HT-29 (cell line): ENCODE measurements at regions not wholly inside any gene's neighbourhood (a gene's known extent, or its start where the extent isn't known, plus 50 kb on each side); places are given as distances from the start of the nearest gene placed in this dataset.

ENCODE experiments used
- DNase-seq: peaks from one replicate; pipeline ENCODE4 v3.0.0-alpha.2; 2015; ENCODE audit warnings: low spot score

DNA sequence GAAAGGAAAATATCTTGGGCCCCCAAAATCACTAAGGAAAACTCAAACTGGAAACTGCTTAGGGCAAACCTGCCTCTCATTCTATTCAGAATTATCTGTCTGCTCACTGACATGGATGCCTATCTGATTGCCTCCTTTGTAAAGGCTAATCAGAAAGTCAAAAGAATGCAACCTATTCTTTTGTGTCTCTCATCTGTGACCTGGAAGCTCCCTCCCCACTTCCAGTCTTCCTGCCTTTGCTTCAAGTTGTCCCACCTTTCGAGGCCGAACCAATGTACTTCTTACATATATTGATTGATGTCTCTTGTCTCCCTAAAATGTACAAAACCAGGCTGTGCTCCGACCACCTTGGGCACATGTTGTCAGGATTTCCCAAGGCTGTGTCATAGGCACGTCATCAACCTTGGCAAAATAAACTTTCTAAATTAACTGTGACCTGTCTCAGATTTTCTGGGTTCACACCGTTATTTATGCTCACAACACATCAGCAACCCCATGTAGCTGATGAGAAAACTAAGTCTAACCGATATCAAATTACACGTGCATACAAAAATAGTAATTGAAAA, 302.3 kb upstream of the NRIP1 start:
- no peak for DNase-seq

DNA sequence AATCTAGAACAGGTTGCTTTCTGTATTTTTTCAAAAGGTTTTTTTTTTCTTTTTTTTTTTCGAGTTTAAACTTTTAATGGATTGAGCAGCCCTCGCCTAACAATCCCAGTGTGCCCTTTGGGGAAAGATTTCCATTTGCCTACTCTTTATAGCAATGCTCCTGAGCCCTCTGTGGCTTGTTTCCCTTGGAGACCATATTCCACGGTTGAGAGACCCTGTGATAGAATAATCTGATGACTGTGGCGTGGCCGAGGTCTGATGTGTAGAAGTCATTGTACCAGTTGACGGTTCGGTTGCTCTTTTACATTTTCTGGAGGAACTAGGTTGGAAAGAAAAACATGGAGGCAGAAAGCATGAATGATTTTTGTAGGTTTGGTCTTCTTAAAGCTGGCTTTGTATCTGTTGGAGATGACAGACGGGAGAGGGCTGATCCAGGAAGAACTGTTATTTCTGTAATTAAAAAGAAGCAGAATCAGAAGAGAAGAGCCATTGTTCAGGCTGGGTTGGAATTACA, 305.7 kb upstream of the NRIP1 start:
- no peak for DNase-seq

DNA sequence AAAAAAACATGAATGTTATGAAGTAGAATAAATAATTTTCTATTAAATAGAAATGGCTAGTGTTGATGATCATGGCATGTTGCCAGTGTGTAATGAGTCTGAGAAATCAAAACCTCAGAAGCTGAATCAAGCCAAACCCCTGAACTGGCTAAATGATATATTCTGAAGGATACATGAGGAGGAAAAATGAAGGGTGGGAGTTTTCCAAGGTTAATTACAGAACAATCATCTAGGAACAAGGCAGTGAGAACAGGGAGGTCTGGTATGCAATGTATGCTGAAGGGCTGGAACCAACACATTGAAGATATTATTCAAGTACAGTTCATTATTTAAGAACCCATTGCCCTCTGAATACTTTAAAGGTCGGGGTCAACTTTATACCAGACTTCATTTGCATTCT, 309.1 kb upstream of the NRIP1 start:
- no peak for DNase-seq

DNA sequence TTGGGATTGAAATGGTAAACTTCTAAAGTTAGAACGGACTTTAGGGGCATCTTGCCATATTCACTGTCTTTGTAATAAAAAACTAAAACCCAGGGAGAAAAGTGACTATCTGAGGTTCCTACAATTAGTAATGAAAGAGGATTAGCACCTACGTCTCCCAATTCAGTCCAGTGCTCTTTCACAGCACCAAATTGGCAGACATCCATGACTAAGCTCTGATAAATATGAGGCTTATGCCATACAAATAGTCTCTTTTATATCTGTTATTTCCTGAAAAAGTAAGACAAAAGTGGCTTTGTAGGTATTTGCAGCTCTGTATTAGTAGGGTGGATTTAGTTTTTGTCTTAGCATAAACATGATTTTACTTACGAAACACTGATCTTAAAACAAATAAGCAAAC, 315.0 kb upstream of the NRIP1 start:
- DNase-seq: no peak

DNA sequence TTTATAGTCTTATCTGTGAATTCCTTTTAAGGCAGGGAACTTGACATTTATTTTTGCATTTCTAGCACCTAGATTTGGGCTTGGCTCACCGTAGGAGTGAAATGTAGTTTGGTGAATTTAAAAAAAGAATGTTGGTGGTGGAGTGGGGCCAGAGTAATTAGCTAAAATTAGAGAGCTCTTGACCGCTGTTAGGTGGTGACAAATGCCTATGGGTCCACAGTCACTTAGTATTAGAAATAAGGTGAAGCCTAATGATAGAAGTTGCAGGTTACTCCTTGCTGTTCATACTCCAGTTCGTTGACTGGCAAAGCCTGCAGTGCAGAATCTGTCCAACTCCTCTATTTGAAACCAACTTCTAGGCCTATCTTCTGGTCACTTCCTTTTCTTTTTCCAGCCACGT, 318.8 kb upstream of the NRIP1 start:
- no peak for DNase-seq

DNA sequence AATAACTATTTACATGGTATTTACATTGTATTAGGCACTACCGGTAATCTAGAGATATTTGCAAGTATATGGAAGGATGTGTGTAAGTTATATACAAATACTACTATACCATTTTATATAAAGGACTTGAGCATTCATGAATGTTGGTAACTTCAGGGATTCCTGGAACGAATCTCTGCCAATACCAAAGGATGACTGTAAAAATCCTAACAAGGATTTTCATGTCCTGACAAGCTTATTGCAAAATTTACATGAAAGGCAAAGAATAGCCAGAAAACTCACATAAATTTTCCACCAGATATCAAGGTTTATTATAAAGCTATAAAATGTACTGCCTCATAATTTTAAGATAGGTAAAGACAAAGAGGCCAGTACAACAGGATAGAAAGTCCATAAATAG, 325.2 kb upstream of the NRIP1 start:
- DNase-seq: no peak

DNA sequence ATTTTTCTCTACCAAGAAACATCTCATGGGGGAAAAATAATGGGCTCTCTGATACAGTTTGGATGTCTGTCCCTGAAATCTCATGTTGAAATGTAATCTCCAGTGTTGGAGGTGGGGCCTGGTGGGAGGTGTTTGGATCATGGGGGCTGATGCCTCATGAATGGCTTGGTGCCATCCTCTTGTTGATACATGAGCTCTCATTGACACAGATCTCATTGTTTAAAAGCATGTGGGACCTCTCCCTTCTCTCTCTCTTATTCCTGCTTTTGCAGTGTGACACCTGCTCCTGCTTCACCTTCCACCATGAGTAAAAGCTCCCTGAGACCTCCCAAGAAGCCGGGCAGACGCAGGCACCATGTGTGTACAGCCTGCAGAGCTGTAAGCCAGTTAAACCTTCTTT, 332.5 kb upstream of the NRIP1 start:
- DNase-seq: no peak

DNA sequence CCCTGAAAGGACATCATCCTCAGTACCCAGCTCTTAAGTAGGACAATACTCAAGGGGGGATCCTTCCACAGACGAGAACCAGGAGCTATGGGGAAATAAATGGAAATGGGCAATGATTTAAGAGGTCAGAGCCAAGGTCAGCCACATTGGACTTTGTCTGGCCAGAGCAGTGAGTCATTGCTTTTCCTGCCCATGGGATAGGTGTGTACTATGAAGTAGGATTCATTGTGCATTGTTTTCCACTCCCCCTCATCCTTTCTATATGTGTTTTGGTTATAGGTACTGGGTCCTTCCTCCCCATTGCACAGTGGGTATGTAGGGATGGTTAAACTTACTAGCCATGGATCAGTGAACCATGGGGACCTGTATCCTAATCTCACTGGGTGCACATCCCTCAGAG, 328.9 kb upstream of the USP25 start:
- DNase-seq: no peak

DNA sequence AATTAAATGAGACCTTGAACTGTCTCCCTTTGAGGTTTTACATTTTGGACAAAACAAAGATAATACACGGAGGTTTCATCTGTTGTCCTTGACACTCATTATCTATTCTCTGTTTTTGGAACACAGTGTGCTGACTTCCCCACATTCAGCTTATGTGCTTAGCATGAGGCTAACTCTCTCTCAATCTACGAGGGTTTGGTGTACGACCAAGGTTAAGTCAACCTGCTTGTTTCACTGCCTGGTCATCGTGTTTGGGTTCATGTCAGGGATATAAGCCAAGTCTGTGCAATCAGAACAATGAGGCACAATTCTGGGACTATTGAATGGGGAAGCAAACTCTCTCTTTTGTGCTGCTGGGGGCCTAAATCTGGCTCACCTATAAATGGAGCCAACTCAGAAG, 328.5 kb upstream of the USP25 start:
- DNase-seq: no peak

DNA sequence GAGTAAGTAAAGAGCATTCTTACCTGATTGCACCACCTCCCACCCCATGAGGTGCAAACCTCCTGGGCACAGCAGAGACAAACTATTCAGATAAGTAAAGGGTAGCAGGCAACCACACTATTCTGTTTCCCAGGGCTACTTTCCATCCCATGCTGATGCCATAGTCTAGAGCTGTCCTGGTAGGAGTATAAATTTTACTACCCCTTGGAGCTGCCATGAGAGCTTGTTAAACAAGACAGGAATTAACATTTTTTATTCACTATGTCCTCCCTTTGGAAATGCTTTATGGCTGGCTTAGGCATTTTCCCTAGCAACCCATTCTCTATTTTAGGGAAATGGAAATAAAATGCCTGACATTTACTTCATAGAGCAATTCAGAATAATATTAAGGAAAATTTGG, 324.6 kb upstream of the USP25 start:
- DNase-seq: no peak

DNA sequence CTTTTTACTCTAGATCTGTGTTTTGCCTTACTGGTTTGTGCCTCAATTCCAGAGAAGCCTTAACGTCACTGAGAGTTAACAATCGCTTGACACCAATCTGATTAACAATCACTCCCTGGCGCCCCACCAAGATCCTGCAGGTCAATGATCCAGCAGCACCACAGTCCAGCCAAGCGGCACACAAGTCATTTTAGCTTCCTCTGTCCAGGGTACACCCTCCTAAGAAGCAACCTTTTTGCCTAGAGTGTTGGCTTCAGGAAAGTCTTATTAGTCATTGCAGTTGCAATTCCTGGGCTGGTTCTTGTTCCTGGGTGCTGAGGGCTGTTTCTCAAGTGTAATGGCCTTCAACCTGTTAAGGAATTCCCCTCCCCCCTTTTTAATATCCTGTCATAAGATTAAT, 323.0 kb upstream of the USP25 start:
- DNase-seq: no peak

DNA sequence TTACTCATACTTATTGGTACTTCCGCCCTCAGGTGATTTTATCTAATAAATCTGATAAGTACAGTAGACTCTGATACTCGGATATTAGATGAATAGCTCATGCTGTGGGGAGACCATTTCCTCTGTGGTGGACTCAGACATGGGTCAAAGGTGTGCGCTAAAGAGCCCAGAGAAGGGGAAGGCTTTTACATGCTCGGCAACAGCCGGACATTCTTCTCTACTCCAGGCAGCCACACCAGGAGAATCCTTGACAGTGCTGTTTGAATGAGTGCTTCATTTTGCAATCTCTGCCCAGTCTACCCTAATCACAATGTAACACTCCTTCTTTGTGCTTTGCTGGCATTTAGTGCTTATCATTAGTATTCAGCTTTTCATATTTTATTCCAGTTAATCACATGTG, 322.2 kb upstream of the USP25 start:
- no peak for DNase-seq

DNA sequence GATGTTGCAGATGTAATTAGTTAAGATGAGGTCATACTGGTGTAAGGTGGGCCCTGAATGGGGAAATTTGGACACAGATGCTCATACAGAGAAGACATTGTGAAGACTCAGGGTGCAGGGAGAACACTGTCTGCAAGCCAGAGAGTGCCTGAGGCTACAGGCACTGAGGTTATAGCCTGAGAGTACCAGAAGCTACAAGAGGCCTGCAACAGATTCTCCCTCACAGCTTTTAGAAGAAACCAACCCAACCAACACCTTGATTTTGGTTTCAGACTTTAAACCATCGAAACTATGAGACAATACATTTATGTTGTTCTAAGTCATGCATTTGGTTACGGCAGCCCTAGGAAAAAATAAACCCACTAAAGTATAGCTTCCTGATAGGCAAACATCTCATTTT, 321.7 kb upstream of the USP25 start:
- no peak for DNase-seq

DNA sequence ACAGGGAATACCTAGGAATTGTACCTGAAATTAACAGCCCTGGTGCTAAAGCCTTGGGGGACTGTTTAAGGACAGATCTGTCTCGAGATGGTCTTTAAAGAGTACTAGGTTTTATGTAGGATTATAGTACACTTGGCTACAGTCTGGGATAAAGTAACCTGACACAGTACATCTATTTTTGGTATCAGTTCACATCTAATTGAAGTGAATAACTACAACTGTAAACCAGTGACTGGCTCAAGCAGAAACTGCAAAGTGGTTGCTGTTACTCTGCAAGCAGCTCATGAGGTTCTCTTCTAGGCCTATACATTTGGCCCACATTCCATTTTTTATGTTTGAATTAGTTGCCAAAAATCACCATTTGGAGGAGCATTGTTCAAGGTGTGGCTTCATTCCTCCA, 320.8 kb upstream of the USP25 start:
- DNase-seq: no peak

DNA sequence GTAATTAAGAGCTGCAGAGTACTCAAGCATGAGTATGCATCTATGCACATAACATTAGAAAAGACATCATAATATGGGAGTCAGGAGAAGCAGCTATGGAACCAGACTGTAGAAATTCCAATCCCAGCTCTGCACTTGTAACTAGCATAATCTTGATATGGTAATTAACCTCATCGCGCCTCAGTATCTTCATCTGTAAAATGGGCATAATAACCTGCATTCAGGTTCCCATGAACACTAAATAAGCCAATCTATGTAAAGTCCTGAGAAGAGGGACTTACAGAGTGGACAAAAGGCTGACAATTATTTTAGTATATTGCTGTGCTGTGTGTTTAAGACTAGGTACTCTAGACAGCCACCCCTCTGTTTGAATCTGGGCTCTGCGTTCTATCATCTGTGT, 318.9 kb upstream of the USP25 start:
- no peak for DNase-seq

DNA sequence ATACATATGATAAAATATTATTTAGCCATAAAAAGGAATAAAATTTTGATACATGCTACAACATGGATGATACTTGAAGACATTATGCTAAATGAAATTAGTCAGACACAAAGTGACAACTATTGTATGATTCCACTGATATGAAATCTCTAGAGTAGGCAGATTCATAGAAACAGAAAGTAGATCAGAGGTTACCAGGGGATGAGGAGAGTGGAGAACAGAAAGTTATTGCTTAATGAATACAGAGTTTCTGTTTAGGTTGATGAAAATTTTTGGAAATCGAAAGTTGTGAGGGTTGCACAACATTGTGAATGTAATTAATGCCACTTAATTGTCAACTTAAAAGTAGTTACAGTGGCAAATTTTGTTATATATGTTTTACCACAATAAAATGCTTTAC, 315.7 kb upstream of the USP25 start:
- DNase-seq: no peak

DNA sequence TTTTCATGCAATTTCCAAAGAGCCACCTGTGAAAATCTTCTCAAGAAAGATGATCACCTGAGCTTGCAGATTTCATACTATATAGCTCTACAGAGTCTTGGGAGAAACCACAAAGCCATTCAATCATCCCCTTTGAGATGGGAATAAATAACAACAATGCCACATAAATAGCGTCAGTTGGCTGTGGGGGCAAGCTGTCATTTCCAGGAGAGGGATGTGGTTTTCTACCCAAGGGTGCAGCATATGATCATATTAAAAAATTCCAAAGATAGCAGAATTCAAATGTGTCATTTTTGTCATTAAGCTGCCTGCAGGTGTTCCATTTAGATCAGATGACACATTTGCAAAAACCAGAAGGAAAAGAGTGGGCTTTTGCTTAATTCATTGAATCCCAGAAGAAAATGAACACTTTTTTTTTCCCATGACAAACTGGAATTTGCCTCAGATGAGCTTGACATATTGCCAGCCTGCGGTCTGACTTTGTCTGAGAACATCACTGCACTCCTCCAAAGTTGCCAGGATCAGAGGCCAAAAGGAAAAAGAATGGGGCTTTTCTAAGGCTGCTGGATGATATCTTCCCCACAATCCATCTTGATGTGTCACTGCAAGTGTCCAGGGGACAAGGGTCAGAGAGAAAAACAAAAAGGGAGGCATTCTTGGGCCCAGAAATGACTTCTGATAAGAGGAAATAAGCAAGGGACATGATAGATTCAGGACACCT, 314.1 kb upstream of the USP25 start:
- no peak for DNase-seq

DNA sequence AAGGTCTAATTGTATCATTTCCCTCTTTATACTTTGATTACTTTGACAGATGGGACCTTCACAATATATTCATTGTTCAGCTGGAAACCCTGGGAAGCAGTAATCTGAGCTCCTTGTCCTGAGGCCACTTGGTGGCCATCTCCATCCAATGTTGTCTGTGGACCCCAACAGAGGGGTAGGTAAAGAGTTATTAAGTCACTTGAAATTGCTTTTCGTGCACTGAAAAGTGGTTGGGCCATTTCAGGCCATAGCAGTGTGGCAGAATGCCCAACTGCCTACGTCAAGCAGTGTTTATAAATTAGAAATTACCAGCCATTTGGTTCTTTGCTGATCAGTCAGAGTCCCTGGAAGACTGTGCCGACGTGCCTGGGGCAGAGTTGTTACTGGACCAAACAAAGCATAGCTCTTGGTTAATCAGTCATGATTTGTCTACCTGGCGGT, 308.3 kb upstream of the USP25 start:
- DNase-seq: no peak

DNA sequence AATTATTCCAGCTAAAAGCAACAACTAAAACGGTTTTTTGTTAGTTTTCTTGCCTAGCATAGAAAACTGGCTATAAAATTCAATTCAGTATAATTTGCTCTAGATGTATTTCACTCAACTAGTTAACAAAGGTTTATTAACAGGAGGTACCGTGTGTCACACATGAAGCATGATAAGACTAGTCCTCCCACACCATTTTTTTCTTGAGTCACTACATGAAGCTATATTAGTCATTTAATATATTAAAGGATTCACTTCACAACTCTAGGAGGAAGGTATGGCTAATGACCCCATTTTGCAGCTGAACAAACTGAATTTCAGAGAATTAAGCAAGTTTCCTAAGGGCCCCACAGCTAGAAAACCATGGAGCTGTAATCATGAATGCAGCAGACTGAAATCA, 307.8 kb upstream of the USP25 start:
- no peak for DNase-seq

DNA sequence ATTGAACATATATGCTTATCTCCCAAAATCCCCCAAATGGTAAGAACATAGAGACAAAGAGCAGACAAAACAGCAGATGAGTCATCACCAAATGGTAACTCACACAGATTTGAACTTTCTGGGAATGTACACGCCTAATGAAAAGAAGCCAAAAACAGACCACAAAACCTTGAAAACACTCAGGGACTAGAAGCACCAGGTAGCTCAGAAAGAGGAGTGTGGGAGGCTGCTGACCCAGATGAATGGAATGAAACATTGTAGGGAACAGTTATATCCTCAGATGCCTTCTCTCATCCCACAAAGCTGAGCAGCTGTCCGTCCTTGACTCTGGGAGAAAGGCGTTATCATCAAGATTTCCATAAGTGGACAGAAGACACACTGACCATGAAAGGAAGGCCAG, 307.0 kb upstream of the USP25 start:
- DNase-seq: no peak

DNA sequence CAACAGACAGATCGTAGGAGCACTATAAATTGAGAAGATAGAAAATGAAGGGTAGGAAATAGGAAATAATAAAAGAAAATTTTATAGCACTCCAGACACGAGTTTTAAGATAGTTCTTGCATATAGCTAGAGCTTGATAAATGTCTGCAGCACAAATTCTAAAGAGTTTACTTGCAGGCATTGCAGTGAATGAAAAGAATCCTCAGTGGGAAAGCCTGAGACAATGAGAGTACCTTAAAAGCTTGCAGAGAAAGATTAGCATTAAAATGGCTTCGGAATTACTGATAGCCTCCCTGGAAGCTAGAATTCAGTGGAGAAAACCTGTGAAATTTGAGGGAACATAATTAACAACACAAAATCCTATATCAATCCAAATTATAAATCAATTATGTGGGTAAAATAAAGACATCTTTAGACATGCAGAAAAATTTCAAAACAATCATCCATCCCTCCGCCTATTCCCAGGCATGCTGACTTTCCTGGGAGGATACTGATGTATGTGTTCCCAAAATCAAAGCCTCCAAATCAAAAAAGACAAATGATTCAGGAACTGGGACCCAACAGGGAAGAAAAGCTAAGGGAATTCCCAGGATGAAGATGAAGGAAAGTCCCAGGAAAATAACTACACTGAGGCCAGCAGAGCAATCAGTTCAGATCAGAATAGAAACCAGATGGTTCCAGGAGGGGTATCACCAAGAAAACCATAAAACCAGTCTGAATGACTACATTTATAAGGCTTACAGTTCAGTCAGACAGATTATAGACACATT, 305.9 kb upstream of the USP25 start:
- no peak for DNase-seq

DNA sequence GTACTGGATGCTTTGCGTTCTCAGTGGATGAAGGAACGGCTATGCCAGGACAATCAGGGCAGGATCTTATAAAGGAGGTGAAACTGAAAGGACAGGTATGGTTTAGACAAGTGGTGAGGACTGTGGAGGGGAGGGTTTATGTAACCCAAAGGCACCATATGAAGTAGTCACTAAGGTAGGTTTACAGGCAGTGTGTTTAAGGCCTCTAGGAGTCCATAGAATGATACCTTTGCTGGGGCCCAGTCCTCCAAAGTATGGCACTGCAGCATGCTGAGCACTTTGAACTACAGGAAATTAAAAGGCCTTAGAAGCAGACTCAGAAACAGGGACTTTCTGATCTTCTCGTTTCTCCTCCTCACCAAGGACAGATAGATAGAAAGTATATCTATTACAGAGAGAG, 304.7 kb upstream of the USP25 start:
- DNase-seq: no peak

DNA sequence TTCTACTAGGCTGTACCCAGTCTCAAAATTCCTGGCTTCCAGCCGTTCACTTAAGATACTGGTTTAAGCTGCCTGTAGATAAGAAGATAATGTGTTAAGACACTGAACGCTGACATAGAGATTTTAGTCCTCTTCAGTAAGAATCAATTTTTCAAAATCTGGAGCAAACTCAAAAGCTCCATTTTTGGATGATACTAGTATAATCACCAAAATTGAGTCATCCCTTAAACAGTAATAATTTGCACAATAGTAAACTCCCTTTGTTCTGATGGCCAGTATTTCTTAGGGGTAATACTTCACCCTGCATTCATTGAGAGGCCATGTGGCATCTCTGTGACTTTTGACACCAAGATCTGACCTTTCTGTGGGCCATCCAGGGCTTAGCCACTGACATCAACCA, 299.8 kb upstream of the USP25 start:
- DNase-seq: no peak
